Neural cell (in vitro differentiated cells): ENCODE measurements at regions not wholly inside any gene's neighbourhood (a gene's known extent, or its start where the extent isn't known, plus 50 kb on each side); places are given as distances from the start of the nearest gene placed in this dataset.

Experiments
- H2AFZ ChIP-seq: fragments of 200-600, 300-800 bp; sonication (generic), shearing (Covaris generic); 2 replicates; pipeline ENCODE4 v1.6.0; 2014; ENCODE audit warnings: low read depth, mild to moderate bottlenecking, antibody characterized with exemption, low read length, moderate library complexity
- H3F3A ChIP-seq: fragments of 200-600 bp; shearing (Covaris generic); 2 replicates; pipeline ENCODE4 v1.6.1; 2016; ENCODE audit warnings: mild to moderate bottlenecking, moderate library complexity, mixed read lengths, antibody characterized with exemption, low read length; ENCODE audit not compliant: insufficient read depth, poor library complexity, severe bottlenecking
- H3K27ac ChIP-seq: fragments of 200-600, 300-800 bp; sonication (generic), shearing (Covaris generic); 2 replicates; pipeline ENCODE4 v1.5.1; 2014; ENCODE audit warnings: mild to moderate bottlenecking, low read length, moderate library complexity
- H3K27me3 ChIP-seq: fragments of 300-800, 200-600 bp; sonication (generic), shearing (Covaris generic); 2 replicates; pipeline ENCODE4 v1.6.0; 2014; ENCODE audit warnings: mild to moderate bottlenecking, low read depth, low read length, moderate library complexity; ENCODE audit not compliant: insufficient read depth
- H3K36me3 ChIP-seq: fragments of 300-800, 200-600 bp; sonication (generic), shearing (Covaris generic); 2 replicates; pipeline ENCODE4 v1.5.1; 2014; ENCODE audit warnings: mild to moderate bottlenecking, antibody characterized with exemption, low read length, moderate library complexity; ENCODE audit not compliant: insufficient read depth
- H3K4me2 ChIP-seq: fragments of 300-800, 200-600 bp; sonication (generic), shearing (Covaris generic); 2 replicates; pipeline ENCODE4 v1.6.0; 2014; ENCODE audit warnings: mild to moderate bottlenecking, low read length
- H3K4me3 ChIP-seq: fragments of 300-800, 200-600 bp; sonication (generic), shearing (Covaris generic); 2 replicates; pipeline ENCODE4 v1.5.1; 2014; ENCODE audit warnings: mild to moderate bottlenecking, low read length, moderate library complexity
- H3K79me2 ChIP-seq: fragments of 200-600 bp; shearing (Covaris generic); replicated peaks from 2 replicates; pipeline ENCODE4 v1.6.0; 2014; ENCODE audit warnings: mild to moderate bottlenecking, low read length, moderate library complexity; ENCODE audit not compliant: insufficient read depth
- H3K9ac ChIP-seq: fragments of 300-800, 200-600 bp; sonication (generic), shearing (Covaris generic); 2 replicates; pipeline ENCODE4 v1.6.1; 2016; ENCODE audit warnings: mild to moderate bottlenecking, low read length, mixed read lengths
- H3K9me2 ChIP-seq: fragments of 200-600 bp; shearing (Covaris generic); 2 replicates; pipeline ENCODE4 v1.6.1; 2016; ENCODE audit warnings: mild to moderate bottlenecking, low read length, mixed read lengths; ENCODE audit not compliant: insufficient read depth
- H3K9me3 ChIP-seq: fragments of 200-600, 300-800 bp; sonication (generic), shearing (Covaris generic); 2 replicates; pipeline ENCODE4 v1.6.1; 2016; ENCODE audit warnings: mild to moderate bottlenecking, mixed run types, low read length, moderate library complexity, mixed read lengths
- H4K20me1 ChIP-seq: fragments of 200-600 bp; shearing (Covaris generic); 2 replicates; pipeline ENCODE4 v1.6.1; 2016; ENCODE audit warnings: mild to moderate bottlenecking, mixed run types; ENCODE audit not compliant: insufficient read depth
- CTCF ChIP-seq: fragments of 450-650 bp; IDR thresholded peaks from 2 replicates; pipeline ENCODE4 v1.5.1; 2014; ENCODE audit warnings: antibody characterized with exemption, mild to moderate bottlenecking, moderate library complexity; ENCODE audit not compliant: poor library complexity, severe bottlenecking
- EP300 ChIP-seq: fragments of 450-650 bp; conservative IDR thresholded peaks from 2 replicates; pipeline ENCODE4 v1.6.1; 2014; ENCODE audit warnings: antibody characterized with exemption, mild to moderate bottlenecking, moderate library complexity; ENCODE audit not compliant: poor library complexity, severe bottlenecking
- EZH2 ChIP-seq: fragments of 200-600, 300-800 bp; shearing (Covaris generic), sonication (generic); IDR thresholded peaks from 2 replicates; pipeline ENCODE4 v1.6.1; 2014; ENCODE audit warnings: antibody characterized with exemption, low read length, borderline replicate concordance, mild to moderate bottlenecking; ENCODE audit not compliant: insufficient read depth, poor library complexity, severe bottlenecking
- MXI1 ChIP-seq: fragments of 450-650 bp; conservative IDR thresholded peaks from 2 replicates; pipeline ENCODE4 v1.6.1; 2014; ENCODE audit warnings: antibody characterized with exemption, mild to moderate bottlenecking; ENCODE audit not compliant: poor library complexity, severe bottlenecking
- POLR2AphosphoS5 ChIP-seq: IDR thresholded peaks from 2 replicates; pipeline ENCODE4 v1.6.1; 2012
- RAD21 ChIP-seq: fragments of 450-650 bp; conservative IDR thresholded peaks from 2 replicates; pipeline ENCODE4 v1.6.1; 2014; ENCODE audit warnings: antibody characterized with exemption, mild to moderate bottlenecking, moderate library complexity
- REST ChIP-seq: IDR thresholded peaks from 2 replicates; pipeline ENCODE4 v1.6.1; 2012; ENCODE audit warnings: borderline replicate concordance
- SMC3 ChIP-seq: fragments of 450-650 bp; conservative IDR thresholded peaks from 2 replicates; pipeline ENCODE4 v1.6.1; 2014; ENCODE audit warnings: antibody characterized with exemption, mild to moderate bottlenecking, moderate library complexity; ENCODE audit not compliant: poor library complexity
- TAF1 ChIP-seq: IDR thresholded peaks from 2 replicates; pipeline ENCODE4 v1.6.1; 2012; ENCODE audit warnings: low read depth

DNA sequence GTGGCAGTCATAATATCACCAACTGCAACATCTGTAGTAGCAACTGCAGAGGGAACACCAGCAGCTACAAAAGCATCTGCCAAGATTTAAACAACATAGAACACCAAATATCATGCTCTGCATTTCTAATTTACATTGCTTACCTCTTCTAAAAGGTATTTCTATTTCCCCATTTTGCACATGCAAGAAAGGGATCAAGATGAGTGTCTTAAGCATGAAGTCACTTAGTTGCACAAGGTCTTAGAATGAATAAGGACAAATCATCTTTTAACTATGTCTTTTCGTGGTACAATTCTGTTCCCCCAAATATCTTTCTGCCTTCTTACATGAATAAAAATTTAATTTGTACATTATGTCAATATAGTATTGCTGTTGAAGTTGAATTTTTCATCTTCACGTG is 1746.4 kb downstream of the EFNA5 start:
- Histone ChIP-seq H3K9me3 (no peaks in the 10 kb centered on the region), H3K36me3 (no peaks in the 10 kb centered on the region), H3K4me3 (no peak overlapping the region), H3F3A (no peaks in the 10 kb centered on the region), H3K79me2 (no peaks in the 10 kb centered on the region), H3K4me2 (no peak overlapping the region), H4K20me1 (no peaks in the 10 kb centered on the region), H3K9ac (no peak overlapping the region), H2AFZ (no peak overlapping the region), H3K9me2 (no peaks in the 10 kb centered on the region), H3K27ac (no peak overlapping the region), H3K27me3 (no peaks in the 10 kb centered on the region)
- TF ChIP-seq EZH2 (no peak), SMC3 (no peak), EP300 (no peak), TAF1 (no peak), RAD21 (no peak), MXI1 (no peak)

DNA sequence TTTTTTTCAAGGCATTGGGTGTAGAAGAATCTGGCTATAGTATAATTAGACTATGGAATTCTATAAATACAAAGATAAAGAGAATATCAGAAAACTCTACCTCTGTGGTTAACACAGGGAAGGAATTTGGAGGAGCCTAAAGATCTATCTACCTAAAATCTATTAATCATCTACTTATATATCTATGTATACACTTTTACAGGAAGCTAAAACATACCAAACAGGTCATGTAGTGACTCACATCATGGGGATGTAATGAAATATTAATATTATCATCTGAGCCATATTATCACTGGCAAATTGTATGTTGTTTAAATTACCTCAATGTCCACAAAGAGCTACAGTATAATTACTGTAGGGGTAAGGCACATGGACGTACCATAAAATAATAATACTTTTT is 1748.2 kb downstream of the EFNA5 start:
- Histone ChIP-seq H3K36me3 (no peaks in the 10 kb centered on the region), H3F3A (no peaks in the 10 kb centered on the region), H4K20me1 (no peaks in the 10 kb centered on the region), H3K9me3 (no peaks in the 10 kb centered on the region), H3K27me3 (no peaks in the 10 kb centered on the region), H3K27ac (no peak overlapping the region), H3K4me2 (no peak overlapping the region), H3K9me2 (no peaks in the 10 kb centered on the region), H3K79me2 (no peaks in the 10 kb centered on the region), H3K9ac (no peak overlapping the region), H3K4me3 (no peak overlapping the region), H2AFZ (no peak overlapping the region)
- no peak for TF ChIP-seq SMC3
- no peak for TF ChIP-seq TAF1
- no peak for TF ChIP-seq EZH2
- TF ChIP-seq REST, result no peak
- TF ChIP-seq RAD21, result no peak
- TF ChIP-seq POLR2AphosphoS5, result no peak
- no peak for TF ChIP-seq CTCF
- no peak for TF ChIP-seq EP300
- TF ChIP-seq MXI1, result no peak
